ENCODE measurements at regions not wholly inside any gene's neighbourhood (a gene's known extent, or its start where the extent isn't known, plus 50 kb on each side); places are given as distances from the start of the nearest gene placed in this dataset.
"Not testable (repeated sequence)": the region's sequence is repeated elsewhere in the genome, so short reads cannot be mapped to it uniquely, and the experiment has no call there.

GRCh38 chr2:36235426-36235825 lies 120.2 kb upstream of the CRIM1 start:
- DNase-seq (ENCODE audit: low read depth in 2 of 2), result no peak

DNA sequence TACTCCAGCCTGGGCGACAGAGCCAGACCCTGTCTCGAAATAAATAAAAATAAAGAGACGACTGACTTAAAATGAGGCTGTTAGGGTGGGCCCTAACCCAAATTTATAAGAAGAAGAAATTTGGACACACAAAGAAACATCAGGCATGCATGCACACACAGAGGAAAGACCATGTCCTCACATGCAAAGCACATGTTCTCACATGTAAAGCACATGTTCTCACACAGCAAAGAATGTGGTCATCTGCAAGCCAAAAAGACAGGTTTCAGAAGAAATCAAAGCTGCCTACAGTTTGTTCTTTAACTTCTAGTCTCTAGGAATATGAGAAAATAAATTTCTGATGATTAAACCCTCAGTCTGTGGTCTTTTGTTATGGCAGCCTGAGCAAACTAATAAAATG lies 132.3 kb upstream of the CRIM1 start:
- DNase-seq (ENCODE audit: low read depth in 2 of 2), result no peak

DNA sequence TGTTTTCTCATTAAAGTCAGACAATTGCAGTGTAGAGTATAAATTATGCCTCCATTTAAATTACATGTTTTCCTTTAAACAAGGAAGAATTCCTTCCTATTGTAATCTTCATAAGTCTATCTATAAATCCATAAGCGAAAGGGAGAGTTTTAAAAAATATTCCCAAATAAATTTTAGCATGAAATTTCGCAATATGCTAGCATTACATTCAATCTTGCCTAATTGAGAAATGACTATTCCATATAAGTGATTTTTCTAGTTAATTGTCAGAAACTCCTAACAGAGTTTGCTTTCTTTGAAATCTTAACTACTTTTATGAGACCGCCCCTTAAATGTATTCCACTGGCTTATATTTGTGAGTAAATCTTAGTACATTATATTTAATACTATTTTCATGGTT lies 133.1 kb upstream of the CRIM1 start:
- DNase-seq (ENCODE audit: low read depth in 2 of 2), result no peak

DNA sequence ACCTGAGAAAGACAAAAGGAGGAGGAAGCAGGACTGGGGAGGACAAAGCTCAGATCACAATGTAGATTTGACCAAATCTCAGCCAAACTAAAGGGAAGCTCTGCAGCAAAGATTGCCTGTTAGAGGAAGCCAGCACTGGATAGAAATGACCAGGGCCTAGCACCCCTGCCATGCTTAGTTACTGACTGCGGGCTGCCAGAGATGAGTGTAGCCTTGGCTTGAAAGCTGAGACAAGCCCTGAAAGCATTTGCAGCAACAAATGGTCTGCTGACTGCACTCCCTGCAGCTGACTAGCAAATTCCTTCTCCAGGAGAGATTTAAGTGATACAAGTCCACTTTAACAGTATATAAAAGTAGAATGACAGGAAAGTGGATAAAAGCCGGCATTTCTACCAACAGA lies 140.9 kb upstream of the CRIM1 start:
- DNase-seq (ENCODE audit: low read depth in 2 of 2), result no peak

DNA sequence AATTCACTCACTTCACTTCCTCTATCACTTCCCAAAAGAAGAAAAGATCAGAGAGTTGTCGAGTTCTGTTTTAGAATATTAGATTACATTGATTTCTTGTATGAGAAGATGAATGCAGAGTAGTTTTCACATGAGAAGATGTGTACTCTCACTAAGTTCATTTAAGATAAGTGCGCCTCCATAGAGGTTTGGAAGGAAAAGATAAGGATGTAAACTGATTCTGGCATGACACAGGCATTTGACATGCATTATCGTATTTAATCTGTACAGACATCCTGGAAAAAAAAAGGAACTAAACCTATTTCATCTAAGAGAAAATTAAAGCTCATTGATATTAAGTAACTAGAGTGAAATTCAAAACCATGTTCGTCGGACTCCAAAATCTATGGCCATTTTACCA lies 152.2 kb upstream of the CRIM1 start:
- no peak for DNase-seq (ENCODE audit: low read depth in 2 of 2)

GRCh38 chr2:36197181-36197971 lies 158.2 kb upstream of the CRIM1 start:
- DNase-seq (ENCODE audit: low read depth in 2 of 2), result no peak

- no peak for DNase-seq (ENCODE audit: low read depth in 2 of 2)
Observed at GRCh38 chr2:36193680-36194079, 161.9 kb upstream of the CRIM1 start.

DNA sequence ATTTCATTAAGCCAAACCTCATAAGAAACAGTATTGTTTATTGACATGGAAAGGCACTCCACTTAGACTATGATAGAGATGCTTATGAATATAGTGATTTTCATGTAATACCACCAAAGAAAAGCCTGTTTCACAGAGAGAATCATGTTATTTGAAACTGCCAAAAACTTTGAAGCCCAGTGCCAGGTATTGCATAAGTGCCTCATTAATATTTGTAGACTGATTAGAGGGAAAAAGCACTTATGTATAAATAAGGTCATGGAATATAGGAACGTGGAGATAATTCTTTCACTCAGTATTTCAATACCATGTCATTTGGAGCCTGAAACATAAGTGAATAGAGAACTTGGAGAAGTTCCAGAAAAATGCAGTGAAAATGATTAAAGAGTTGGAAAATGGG lies 162.6 kb upstream of the CRIM1 start:
- DNase-seq (ENCODE audit: low read depth in 2 of 2), result no peak

GRCh38 chr2:36190097-36190496 lies 165.5 kb upstream of the CRIM1 start:
- no peak for DNase-seq (ENCODE audit: low read depth in 2 of 2)

- DNase-seq (ENCODE audit: low read depth in 2 of 2), result no peak
Observed at GRCh38 chr2:36185624-36186023, 170.0 kb upstream of the CRIM1 start.

DNA sequence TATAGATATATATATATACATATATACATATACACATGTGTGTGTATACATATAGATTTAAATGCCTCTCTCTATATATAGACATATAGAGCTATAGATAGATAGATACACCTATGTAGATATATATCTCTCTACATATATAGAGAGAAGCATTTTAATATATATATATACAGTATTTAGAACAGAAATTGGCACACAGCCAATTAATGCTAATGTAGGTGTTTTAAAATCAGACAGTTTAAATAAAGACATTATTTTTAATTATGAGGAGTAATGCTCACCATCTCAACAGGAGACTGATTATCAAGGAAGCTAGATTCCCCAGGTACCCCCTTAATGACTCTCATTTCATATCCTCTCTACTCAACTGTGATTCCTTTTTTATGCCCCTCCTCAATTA lies 170.7 kb upstream of the CRIM1 start:
- no peak for DNase-seq (ENCODE audit: low read depth in 2 of 2)

DNA sequence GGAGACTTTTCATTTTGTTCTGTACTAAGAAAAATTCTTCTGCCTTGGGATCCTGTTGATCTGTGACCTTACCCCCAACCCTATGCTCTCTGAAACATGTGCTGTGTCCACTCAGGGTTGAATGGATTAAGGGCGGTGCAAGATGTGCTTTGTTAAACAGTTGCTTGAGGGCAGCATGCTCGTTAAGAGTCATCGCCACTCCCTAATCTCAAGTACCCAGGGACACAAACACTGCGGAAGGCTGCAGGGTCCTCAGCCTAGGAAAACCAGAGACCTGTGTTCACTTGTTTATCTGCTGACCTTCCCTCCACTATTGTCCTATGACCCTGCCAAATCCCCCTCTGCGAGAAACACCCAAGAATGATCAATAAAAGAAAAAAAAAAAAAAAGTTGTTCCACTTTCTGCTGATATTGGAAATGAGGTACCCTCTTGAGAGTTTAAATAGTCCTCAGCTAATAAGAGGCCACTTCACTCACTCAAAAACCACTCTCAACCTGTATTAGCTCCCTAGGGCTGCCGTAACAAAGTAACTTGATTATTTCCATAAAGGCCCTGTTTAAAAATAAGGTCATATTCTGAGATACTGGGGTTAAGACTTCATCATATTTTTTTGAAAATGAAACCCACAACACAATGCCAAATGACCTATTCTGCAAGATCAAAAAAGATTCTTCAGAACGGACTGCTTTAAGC lies 174.6 kb upstream of the CRIM1 start:
- not testable (repeated sequence) for DNase-seq (ENCODE audit: low read depth in 2 of 2)

DNA sequence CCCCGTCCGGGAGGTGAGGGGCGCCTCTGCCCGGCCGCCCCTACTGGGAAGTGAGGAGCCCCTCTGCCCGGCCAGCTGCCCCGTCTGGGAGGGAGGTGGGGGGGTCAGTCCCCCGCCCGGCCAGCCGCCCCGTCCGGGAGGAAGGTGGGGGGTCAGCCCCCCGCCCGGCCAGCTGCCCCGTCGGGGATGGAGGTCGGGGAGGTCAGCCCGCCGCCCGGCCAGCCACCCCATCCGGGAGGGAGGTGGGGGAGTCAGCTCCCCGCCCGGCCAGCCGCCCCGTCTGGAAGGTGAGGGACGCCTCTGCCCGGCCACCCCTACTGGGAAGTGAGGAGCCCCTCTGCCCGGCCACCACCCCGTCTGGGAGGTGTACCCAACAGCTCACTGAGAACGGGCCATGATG lies 175.3 kb upstream of the CRIM1 start:
- not testable (repeated sequence) for DNase-seq (ENCODE audit: low read depth in 2 of 2)

DNA sequence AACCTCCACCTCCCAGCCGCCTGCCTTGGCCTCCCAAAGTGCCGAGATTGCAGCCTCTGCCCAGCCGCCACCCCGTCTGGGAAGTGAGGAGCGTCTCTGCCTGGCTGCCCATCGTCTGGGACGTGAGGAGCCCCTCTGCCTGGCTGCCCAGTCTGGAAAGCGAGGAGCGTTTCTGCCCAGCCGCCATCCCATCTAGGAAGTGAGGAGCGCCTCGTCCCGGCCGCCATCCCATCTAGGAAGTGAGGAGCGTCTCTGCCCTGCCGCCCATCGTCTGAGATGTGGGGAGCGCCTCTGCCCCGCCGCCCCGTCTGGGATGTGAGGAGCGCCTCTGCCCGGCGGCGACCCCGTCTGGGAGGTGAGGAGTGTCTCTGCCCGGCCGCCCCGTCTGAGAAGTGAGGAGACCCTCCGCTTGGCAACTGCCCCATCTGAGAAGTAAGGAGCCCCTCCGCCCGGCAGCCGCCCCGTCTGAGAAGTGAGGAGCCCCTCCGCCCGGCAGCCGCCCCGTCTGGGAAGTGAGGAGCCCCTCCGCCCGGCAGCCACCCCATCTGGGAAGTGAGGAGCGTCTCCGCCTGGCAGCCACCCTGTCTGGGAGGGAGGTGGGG lies 175.8 kb upstream of the CRIM1 start:
- DNase-seq (ENCODE audit: low read depth in 2 of 2), result not testable (repeated sequence)

DNA sequence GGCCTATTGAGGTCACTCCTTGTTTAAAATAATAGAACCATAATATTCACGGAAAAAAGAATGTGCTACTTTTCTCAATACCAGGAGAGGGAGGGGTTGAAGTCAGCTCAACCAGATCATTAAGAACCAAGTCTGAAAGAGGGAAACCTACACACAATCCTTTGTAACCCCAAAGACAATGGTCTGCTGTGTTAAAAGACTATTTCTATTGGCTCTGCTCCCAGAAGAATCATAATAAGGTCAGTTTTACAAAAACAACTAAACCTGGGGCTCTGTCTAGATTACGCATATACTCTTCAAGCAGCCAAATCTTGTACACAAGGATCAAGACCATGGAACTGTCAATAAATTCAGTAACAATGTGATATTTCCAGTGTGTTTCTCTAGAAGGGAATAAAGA lies 177.2 kb upstream of the CRIM1 start:
- DNase-seq (ENCODE audit: low read depth in 2 of 2), result no peak

DNA sequence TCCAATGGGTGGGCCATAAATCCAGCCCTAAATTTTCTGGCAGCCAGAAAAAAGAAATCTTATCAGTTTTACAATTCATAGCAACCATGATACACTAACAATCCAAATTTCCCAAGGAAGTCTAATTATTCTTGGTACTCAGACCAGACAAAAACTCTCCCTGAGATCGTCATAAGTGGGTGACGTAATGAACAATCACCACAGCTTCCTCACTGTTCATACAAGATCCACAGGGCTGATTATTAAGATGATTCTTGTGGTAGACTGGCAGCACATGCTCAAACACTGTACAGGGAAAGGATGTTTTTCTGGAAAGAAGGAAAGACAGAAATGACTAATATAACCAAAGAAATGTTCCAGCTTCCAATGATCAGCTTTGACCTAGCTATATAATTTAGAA lies 178.3 kb upstream of the CRIM1 start:
- no peak for DNase-seq (ENCODE audit: low read depth in 2 of 2)

- no peak for DNase-seq (ENCODE audit: low read depth in 2 of 2)
Observed at GRCh38 chr2:36174920-36175319, 180.7 kb upstream of the CRIM1 start.

- DNase-seq (ENCODE audit: low read depth in 2 of 2), result no peak
Observed at GRCh38 chr2:36173760-36174404, 181.7 kb upstream of the CRIM1 start.

DNA sequence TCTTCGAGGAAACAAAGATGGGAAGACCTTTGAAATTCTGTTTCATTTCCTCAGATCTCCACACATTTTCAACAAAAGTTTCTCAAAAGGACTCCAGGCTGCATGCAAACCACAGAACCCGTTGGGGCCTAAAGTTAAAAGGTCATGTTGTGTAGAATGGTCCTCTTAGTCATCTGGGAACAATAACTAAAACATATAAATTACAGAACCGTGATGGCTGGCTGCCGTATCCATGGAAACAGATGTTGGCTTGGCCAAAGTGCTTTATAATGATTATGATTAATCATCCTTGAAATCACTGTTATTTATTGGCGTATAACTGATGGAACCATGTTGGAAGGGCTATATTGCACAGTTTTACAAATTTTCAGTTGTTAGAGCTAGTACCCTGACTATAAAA lies 182.8 kb upstream of the CRIM1 start:
- no peak for DNase-seq (ENCODE audit: low read depth in 2 of 2)

DNA sequence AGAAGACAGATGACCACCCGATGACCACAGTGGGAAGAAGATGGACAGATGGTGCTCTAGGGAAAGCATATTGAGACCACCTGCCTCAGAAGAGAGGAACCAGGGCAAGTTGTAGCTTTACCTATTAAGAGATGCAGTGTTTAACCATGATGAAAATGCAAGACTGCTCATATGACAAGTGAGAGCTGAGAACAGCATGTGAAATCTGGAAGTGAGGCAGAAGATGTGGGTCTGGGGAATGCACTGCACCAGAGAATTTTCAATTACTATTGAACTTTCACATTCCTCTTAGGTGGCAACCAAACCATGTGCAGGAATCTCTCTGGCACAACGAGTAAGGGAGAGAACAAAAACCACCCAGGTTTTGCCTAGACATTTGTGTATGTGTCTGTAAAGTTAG lies 184.8 kb upstream of the CRIM1 start:
- DNase-seq (ENCODE audit: low read depth in 2 of 2), result no peak

GRCh38 chr2:36169843-36170242 lies 185.7 kb upstream of the CRIM1 start:
- no peak for DNase-seq (ENCODE audit: low read depth in 2 of 2)

GRCh38 chr2:36168115-36168514 lies 187.5 kb upstream of the CRIM1 start:
- no peak for DNase-seq (ENCODE audit: low read depth in 2 of 2)

DNA sequence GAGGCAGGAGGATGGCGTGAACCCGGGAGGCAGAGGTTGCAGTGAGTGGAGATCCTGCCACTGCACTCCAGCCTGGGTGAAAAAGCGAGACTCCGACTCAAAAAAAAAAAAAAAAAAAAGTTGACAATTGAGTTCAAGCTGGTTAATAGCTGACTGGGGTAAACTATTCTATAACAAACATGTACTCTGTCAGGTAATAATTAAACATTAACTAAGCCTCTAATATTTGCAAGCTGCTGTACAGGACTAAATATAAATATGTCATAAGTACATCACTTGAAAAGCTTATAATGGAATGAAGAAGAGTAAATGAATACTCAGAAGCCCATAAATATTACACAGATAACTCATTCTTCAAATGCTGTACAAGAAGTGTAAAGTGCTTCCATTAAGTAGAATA lies 190.4 kb upstream of the CRIM1 start:
- no peak for DNase-seq (ENCODE audit: low read depth in 2 of 2)

Data from stimulated activated CD8-positive, alpha-beta memory T cell treated with anti-CD3 and anti-CD28 coated beads, Interleukin-2, amount 100 ng/mL, for 1 hour (primary cell).